HAP-1 (cell line): ENCODE measurements at regions not wholly inside any gene's neighbourhood (a gene's known extent, or its start where the extent isn't known, plus 50 kb on each side); places are given as distances from the start of the nearest gene placed in this dataset.
"Not testable (repeated sequence)": the region's sequence is repeated elsewhere in the genome, so short reads cannot be mapped to it uniquely, and the experiment has no call there.

Experiments
- DNase-seq, 2 experiments: peaks; one replicate each; pipeline ENCODE4 v3.0.0-alpha.2; 2016 to 2020; ENCODE audit warnings: low spot score in 2 of 2
- H3K27me3 ChIP-seq: fragments of 250-450 bp; sonication (Bioruptor Pico); 2 replicates; pipeline ENCODE4 v1.5.1; 2020; ENCODE audit warnings: low read depth, mild to moderate bottlenecking, moderate library complexity
- H3K36me3 ChIP-seq: fragments of 250-450 bp; sonication (Bioruptor Pico); replicated peaks from 2 replicates; pipeline ENCODE4 v1.5.1; 2020; ENCODE audit warnings: mild to moderate bottlenecking
- H3K4me1 ChIP-seq: fragments of 250-450 bp; sonication (Bioruptor Pico); 2 replicates; pipeline ENCODE4 v1.5.1; 2020; ENCODE audit warnings: mild to moderate bottlenecking
- H3K4me3 ChIP-seq: fragments of 250-450 bp; sonication (Bioruptor Pico); 2 replicates; pipeline ENCODE4 v1.5.1; 2020; ENCODE audit warnings: mild to moderate bottlenecking, moderate library complexity
- H3K9me3 ChIP-seq: fragments of 250-450 bp; sonication (Bioruptor Pico); 2 replicates; pipeline ENCODE4 v1.5.1; 2020; ENCODE audit warnings: mild to moderate bottlenecking, moderate library complexity
- in situ Hi-C: fragments of 300-500 bp; cut with MboI; formaldehyde crosslinking; loops from 3 replicates; pipeline ENCODE4 v1.14.3; 2020; ENCODE audit warnings: low sequenced_read_pairs, inconsistent platforms, mixed read lengths

DNA sequence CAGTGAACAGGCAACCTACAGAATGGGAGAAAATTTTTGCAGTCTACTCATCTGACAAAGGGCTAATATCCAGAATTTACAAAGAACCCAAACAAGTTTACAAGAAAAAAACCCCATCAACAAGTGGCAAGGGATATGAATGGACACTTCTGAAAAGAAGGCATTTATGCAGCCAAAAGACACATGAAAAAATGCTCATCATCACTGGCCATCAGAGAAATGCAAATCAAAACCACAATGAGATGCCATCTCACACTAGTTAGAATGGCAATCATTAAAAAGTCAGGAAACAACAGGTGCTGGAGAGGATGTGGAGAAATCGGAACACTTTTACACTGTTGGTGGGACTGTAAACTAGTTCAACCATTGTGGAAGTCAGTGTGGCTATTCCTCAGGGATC, 80.3 kb downstream of the ZNF474 start:
- H3K36me3 ChIP-seq, in situ Hi-C loops, H3K4me3 ChIP-seq, H3K4me1 ChIP-seq, H3K27me3 ChIP-seq, DNase-seq, H3K9me3 ChIP-seq: not testable (repeated sequence)

DNA sequence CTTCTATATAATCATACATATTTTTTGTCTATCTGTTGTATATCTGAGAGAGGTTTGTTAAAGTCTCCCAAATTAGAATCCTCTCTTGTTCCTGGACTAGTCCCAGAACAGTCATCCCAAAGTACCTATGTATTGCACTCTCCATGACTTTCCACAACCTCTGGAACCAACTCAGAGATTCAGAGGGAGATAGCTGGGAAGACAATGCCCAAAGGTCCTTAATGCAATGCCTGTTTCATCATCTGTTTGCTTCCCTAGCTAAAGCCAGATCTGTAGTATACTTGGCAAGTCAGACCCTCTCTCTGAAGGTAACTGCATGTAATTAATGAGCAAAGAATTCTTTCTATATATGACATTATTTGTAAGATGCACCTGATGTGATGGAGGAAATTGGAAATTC, 89.4 kb downstream of the ZNF474 start:
- Histone ChIP-seq H3K4me1 (no peaks in the 10 kb centered on the region; the same call in 1 of the 2 replicates), H3K36me3 (no peaks in the 10 kb centered on the region), H3K4me3 (no peak overlapping the region), H3K9me3 (no peaks in the 10 kb centered on the region; the same call in 1 of the 2 replicates), H3K27me3 (no peaks in the 10 kb centered on the region)
- in situ Hi-C loops: no loop called here
- no peak for DNase-seq

- Histone ChIP-seq H3K4me3 (no peak overlapping the region), H3K9me3 (no peaks in the 10 kb centered on the region; the same call in 1 of the 2 replicates), H3K36me3 (no peaks in the 10 kb centered on the region), H3K27me3 (no peaks in the 10 kb centered on the region), H3K4me1 (no peaks in the 10 kb centered on the region; the same call in 1 of the 2 replicates)
- in situ Hi-C loops: no loop called here
- DNase-seq: no peak
Measured at GRCh38 chr5:122219436-122220166, 90.3 kb downstream of the ZNF474 start.

- Histone ChIP-seq H3K27me3 (no peaks in the 10 kb centered on the region), H3K36me3 (no peaks in the 10 kb centered on the region), H3K4me1 (no peaks in the 10 kb centered on the region; the same call in 1 of the 2 replicates), H3K9me3 (no peaks in the 10 kb centered on the region; the same call in 1 of the 2 replicates), H3K4me3 (no peak overlapping the region)
- in situ Hi-C loops: no loop called here
- DNase-seq: no peak
Measured at GRCh38 chr5:122220511-122220910, 91.2 kb downstream of the ZNF474 start.

DNA sequence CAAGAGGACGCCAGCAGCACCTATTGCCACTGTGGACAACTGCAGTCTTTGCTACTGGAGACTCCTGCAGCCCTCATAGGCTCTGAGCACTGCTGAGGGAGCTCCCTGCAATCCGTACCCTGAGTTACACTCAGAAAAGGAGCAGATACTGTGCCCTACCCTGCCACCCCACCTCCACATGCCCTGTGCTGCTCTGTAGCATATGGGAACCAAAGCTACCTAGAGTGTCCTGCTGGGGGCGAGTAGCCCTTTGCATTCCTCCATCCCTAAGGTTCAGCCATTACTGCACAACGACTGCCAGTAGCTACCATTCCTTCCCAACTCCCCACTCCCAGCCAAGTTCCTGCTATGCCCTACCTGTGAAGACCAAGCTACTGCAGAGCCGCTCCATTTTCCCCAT, 90.2 kb upstream of the SNCAIP start:
- Histone ChIP-seq H3K36me3 (no peaks in the 10 kb centered on the region), H3K4me3 (no peak overlapping the region), H3K9me3 (no peaks in the 10 kb centered on the region; the same call in 1 of the 2 replicates), H3K27me3 (no peaks in the 10 kb centered on the region), H3K4me1 (no peaks in the 10 kb centered on the region)
- in situ Hi-C loops: no loop called here
- DNase-seq: no peak

DNA sequence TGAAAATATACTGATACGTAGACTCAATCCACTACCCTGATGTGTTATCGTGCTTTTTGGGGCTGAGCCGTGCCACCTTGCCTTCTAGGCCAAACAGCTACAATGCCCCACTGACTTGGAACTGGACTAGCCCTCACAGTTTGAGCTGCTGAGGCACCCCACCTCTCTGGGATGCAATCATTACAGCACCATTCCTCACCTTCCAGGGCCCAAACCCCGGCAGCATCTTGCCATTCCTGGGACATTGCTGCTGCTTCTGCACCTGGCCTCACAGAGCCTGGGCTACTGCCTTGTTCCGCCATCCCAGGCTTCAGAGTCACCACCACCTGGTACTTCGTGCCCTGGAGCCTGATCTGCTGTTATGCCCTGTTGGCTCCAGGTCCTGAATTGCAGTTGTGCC, 89.5 kb upstream of the SNCAIP start:
- H3K4me1 ChIP-seq: no peaks in the 10 kb centered on the region
- H3K27me3 ChIP-seq: no peaks in the 10 kb centered on the region
- no peaks in the 10 kb centered on the region; the same call in 1 of the 2 replicates for H3K9me3 ChIP-seq
- no peak overlapping the region for H3K4me3 ChIP-seq
- no peak for DNase-seq
- H3K36me3 ChIP-seq: no peaks in the 10 kb centered on the region
- in situ Hi-C loops: no loop called here

DNA sequence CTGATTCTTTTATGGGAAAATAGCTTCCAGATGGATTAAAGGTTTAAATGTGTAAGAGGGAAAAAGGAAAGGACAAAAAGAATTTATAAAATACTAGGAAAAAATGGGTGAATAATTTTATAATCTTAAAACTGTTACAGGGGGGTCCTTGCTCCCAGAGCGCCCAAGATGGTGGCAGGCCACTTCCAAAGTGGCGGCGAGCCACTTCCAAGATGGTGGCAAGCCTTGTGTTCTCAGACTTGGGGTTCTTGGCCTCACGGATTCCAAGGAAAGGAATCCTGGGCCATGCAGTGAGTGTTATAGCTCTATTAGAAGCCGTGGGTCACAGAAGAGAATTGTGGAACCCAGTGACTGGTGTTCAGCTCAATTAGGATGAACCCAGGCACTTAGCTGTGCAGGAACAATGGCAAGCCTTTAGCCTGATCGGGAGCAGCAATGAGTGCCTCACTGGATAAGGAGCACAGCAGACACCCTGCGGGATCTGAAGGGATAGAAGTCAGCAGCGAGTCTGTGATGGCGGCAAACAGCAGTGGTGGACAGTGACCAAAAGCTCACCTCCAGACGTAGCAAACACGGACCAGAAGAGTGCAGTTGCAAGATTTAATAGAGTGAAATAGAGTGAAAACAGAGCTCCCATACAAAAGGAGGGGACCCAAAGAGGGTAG, 83.2 kb upstream of the SNCAIP start:
- in situ Hi-C loops: no loop called here
- H3K4me1 ChIP-seq: peaks cover 16% of the 10 kb centered on the region
- no peaks in the 10 kb centered on the region for H3K27me3 ChIP-seq
- DNase-seq: peak in 1 of 2 experiments; percentile 67
- no peaks in the 10 kb centered on the region for H3K9me3 ChIP-seq
- H3K4me3 ChIP-seq: peak overlapping the region; percentile 14
- no peaks in the 10 kb centered on the region for H3K36me3 ChIP-seq

- no peaks in the 10 kb centered on the region for H3K9me3 ChIP-seq
- H3K4me3 ChIP-seq: peak overlapping the region; percentile 14
- no peaks in the 10 kb centered on the region for H3K36me3 ChIP-seq
- in situ Hi-C loops: no loop called here
- DNase-seq: peak; percentile 48 to 91
- peaks cover 16% of the 10 kb centered on the region for H3K4me1 ChIP-seq
- no peaks in the 10 kb centered on the region for H3K27me3 ChIP-seq
Measured at GRCh38 chr5:122229551-122229950, 82.5 kb upstream of the SNCAIP start.

- Histone ChIP-seq H3K4me1 (no peaks in the 10 kb centered on the region), H3K9me3 (0 out of 2 replicates have a peak, but pooled peaks cover 3% of the 10 kb centered on the region), H3K36me3 (no peaks in the 10 kb centered on the region), H3K27me3 (no peaks in the 10 kb centered on the region), H3K4me3 (no peak overlapping the region)
- DNase-seq: no peak
- in situ Hi-C loops: no loop called here
Measured at GRCh38 chr5:122236270-122237040, 75.6 kb upstream of the SNCAIP start.

GRCh38 chr5:122237906-122238305, 74.1 kb upstream of the SNCAIP start:
- Histone ChIP-seq H3K4me1 (no peaks in the 10 kb centered on the region), H3K36me3 (no peaks in the 10 kb centered on the region), H3K9me3 (0 out of 2 replicates have a peak, but pooled peaks cover 3% of the 10 kb centered on the region), H3K4me3 (no peak overlapping the region), H3K27me3 (no peaks in the 10 kb centered on the region)
- DNase-seq: no peak
- in situ Hi-C loops: no loop called here

DNA sequence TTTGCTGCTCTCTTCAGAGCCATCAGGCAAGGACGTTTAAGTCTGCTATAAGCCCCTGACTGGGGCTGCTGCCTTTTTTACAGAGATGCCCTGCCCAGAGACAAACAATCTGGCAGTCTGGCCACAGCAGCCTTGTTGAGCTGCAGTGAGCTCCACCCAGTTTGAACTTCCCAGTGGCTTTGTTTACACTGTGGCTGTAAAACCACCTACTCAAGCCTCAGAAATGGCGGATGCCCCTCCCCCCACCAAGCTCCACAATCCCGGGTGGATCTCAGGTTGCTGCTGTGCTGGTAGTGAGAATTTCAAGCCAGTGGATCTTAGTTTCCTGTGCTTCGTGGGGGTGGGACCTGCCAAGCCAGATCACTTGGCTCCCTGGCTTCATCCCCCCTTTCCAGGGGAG, 59.7 kb upstream of the SNCAIP start:
- no peak for DNase-seq
- Histone ChIP-seq H3K9me3 (0 out of 2 replicates have a peak, but pooled peaks cover 6% of the 10 kb centered on the region), H3K36me3 (no peaks in the 10 kb centered on the region), H3K27me3 (no peaks in the 10 kb centered on the region), H3K4me1 (no peaks in the 10 kb centered on the region), H3K4me3 (no peak overlapping the region)
- in situ Hi-C loops: no loop called here

DNA sequence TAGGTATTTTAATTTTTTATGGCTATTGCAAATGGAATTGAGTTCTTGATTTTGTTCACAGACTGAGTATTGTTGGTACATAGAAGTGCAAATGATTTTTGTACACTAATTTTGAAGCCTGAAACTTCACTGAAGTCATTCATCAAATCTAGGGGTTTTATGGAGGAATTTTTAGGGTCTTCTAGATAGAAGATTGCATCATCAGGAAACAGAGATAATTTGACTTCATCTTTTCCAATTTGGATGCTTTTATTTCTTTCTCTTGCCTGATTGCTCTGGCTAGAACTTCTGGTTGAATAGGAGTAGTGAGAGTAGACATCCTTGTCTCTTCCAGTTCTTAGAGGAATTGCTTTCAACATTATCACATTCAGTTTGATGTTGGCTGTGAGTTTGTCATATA, 58.2 kb upstream of the SNCAIP start:
- Histone ChIP-seq H3K4me1 (no peaks in the 10 kb centered on the region), H3K27me3 (no peaks in the 10 kb centered on the region), H3K4me3 (no peak overlapping the region), H3K36me3 (no peaks in the 10 kb centered on the region), H3K9me3 (0 out of 2 replicates have a peak, but pooled peaks cover 6% of the 10 kb centered on the region)
- DNase-seq: no peak
- in situ Hi-C loops: no loop called here

GRCh38 chr5:122256388-122256787, 55.6 kb upstream of the SNCAIP start:
- Histone ChIP-seq H3K36me3 (no peaks in the 10 kb centered on the region), H3K27me3 (no peaks in the 10 kb centered on the region), H3K4me3 (no peak overlapping the region), H3K9me3 (0 out of 2 replicates have a peak, but pooled peaks cover 6% of the 10 kb centered on the region), H3K4me1 (peaks cover 5% of the 10 kb centered on the region)
- in situ Hi-C loops: no loop called here
- DNase-seq: no peak

DNA sequence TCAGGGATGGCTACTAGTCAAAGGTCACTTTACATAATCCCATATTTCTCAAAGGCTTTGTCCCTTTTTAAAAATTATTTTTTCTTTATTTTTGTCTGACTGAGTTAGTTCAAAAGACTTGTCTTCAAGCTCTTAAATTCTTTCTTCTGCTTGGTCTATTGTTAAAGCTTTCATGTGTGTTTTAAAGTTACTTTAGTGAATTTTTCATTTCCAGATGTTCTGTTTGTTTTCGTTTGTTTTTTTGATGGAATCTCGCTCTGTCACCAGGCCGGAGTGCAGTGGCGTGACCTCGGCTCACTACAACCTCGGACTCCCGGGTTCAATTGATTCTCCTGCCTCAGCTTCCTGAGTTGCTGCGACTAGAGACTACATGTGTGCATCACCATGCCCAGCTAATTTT, 55.0 kb upstream of the SNCAIP start:
- no peaks in the 10 kb centered on the region for H3K36me3 ChIP-seq
- in situ Hi-C loops: no loop called here
- peaks cover 5% of the 10 kb centered on the region for H3K4me1 ChIP-seq
- H3K9me3 ChIP-seq: 0 out of 2 replicates have a peak, but pooled peaks cover 6% of the 10 kb centered on the region
- H3K4me3 ChIP-seq: no peak overlapping the region
- H3K27me3 ChIP-seq: no peaks in the 10 kb centered on the region
- DNase-seq: no peak
